IPS-NIHi7 (cell line): ENCODE measurements at regions not wholly inside any gene's neighbourhood (a gene's known extent, or its start where the extent isn't known, plus 50 kb on each side); places are given as distances from the start of the nearest gene placed in this dataset.
A peak's percentile ranks its signal among the peaks of the same experiment; 100 is the strongest.
"Not testable (repeated sequence)": the region's sequence is repeated elsewhere in the genome, so short reads cannot be mapped to it uniquely, and the experiment has no call there.

ENCODE experiments used
- DNase-seq: peaks from one replicate; pipeline ENCODE4 v3.0.0; 2012; ENCODE audit warnings: mixed read lengths; ENCODE audit errors: extremely low spot score

DNA sequence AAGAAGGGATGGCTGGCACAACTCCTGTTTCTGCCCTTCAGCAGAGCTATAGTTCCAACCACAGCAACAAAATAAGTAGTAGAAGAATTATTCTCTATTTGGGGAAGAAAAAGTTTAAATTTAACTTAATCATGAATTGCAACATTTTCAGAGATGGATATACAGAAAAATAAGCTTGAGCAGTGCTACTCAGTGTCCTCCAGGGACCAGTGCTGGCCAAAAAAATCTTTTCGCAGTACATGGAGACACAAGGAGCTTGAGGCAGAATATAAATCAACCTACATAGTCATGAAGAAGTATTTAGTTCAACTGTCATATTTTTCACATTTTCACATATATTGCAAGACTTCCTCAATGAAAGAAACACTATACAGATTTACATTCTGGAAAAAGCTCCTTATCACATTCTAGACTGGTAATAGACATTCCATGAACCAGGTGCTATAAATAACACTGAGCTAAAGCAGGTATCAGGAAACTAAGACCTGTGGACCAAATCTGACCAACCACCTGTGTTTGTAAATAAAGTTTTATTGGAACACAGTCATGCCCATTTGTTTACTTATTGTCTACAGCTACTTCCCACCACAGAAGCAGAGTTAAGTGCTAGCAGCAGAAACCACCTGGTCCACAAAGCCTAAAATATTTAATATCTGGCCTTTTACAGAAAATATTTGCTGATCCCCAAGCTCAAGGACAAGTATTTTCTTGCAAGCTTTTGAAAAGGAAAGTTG lies 101.9 kb downstream of the RGS21 start:
- no peak for DNase-seq

GRCh38 chr1:192430644-192431043 lies 113.9 kb downstream of the RGS21 start:
- DNase-seq, result no peak

- peak; percentile 11 for DNase-seq
Measured at GRCh38 chr1:192435704-192436103, 118.9 kb downstream of the RGS21 start.

DNA sequence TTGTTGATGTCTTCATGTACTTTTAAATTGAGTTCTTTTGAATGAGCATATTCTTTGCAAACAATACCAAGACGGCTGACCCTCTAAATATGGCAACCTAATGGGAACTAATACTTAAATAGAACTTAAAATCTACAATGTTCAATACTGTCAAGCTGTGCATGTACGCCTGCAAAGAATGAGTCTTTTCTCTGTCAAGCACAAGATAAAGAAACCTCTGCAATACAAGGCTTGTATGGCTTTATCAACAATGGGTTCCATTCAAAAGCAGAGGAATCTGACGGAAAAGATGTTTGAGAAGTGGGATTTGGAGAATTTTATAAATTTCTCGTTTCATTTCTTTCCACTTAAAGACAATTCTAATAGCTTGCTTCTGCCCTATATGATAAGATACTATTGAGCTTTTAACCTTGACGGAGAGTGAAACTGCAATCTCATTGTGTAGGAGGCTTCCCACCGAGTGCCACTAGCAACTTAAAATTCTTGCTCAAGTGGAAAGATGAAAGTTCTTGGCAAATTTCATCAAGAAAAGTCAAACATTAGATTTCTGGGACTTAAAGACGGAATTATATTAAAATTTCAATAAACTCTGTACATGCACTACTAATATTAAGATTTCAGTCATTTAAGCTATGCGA lies 119.8 kb downstream of the RGS21 start:
- no peak for DNase-seq

GRCh38 chr1:192438737-192439136 lies 121.9 kb downstream of the RGS21 start:
- DNase-seq, result no peak

DNA sequence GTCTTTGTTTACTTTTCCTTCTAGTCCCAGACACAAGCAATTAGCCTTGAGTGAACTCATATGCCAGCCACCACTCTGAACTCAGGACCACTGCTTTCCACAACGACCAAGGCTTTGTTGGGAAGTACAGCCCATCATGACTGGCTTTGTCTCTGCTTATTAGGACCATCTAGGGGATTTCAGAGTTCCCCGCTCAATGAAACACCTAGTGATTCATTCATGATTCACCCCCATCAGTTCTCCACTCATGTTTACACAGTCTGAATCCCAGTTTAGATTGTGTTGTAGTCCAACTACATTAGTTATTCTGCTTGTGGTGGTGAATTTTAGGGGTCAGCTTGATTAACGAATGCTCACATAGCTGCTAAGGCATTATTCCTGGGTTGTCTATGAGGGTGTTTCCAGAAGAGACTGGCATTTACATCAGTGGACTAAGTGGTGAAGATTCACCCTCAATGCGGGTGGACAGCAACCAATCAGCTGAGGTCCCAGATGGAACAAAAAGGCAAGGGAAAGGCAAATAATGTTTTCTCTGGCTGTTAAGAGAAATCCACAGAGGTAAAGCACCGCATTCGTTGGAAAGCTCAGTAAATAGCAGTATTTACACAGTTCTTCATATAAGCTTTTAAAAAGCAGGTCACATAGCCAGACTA lies 122.7 kb downstream of the RGS21 start:
- no peak for DNase-seq

DNA sequence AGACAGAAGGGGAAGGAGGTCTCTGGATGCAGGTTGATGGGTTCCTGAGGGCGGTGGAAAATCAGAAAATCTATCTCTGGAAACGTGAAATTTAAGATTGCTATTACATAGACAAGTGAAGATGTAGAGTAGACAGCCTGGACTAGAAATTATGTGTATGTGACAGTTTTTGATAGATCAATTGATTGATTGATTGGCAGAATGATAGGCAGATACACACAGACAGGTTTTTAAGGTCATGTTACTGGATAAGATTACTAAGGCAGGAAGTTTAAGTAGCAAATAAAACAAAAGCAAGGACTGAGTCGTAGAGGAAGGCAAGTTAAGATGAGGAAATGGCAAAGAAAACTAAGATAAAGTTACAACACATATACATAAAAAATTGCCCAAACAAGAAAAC lies 124.7 kb downstream of the RGS21 start:
- DNase-seq, result no peak

GRCh38 chr1:192442736-192443135 lies 125.9 kb downstream of the RGS21 start:
- no peak for DNase-seq

DNA sequence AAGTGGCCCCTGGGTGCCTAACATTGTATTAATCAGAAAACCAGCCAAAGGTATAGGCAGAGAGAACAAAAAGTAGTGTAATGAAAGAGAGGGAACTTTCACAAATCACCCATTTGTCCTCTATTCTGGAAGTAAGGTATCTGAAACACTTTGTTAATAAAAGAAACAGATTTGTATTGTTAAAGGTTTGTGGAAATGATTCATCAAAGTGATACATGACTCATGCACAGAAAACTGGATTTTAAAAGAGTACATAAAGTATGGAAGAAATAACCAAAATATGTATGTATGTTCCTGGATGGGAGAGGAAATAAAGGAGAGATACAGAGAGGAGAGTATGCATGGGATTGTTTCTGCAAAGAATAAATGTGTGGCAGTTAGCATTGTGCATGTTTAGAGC lies 126.8 kb downstream of the RGS21 start:
- no peak for DNase-seq

DNA sequence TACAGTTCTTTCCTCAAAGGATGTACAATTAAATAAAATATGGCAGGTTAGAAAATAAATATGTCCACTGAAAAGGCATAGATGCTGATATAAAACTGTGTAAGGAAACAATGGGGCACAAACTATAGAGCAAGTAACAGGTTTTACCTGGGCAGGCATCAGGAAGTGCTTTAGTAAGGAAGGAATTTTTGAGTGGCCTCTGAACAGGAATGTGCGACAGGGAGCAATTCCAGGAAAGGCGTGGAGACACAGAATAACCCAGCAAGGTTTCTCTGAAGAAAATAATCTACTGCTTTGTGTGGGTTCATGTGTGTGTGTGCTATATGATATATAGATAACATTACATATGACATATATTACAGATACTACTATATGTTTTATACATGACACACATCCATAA lies 128.4 kb downstream of the RGS21 start:
- DNase-seq, result no peak

DNA sequence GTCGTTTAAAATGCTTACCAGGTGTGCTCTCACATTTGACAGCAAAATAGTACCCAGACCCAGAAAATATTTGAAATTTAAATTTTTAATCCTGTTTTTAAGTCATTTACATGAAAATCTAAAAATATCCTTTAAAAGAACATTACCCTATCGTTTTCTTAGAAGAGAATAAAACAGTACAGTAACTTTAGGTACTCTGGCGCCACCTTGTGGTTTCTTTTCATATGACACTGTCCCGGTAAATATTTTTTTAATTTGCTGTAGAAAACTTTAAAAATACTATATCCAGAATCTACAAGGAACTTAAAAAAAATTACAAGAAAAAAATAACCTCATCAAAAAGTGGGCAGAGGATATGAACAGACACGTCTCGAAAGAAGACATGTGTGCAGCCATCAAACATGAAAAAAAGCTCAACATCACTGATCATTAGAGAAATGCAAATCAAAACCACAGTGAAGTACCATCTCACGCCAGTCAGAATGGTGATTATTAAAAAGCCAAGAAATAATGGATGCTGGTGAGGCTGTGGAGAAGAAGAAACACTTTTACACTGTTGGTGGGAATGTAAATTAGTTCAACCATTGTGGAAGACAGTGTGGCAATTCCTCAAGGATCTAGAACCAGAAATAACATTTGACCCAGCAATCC lies 129.2 kb downstream of the RGS21 start:
- DNase-seq, result no peak

- DNase-seq, result no peak
Measured at GRCh38 chr1:192448026-192448578, 127.5 kb upstream of the RGS1 start.

DNA sequence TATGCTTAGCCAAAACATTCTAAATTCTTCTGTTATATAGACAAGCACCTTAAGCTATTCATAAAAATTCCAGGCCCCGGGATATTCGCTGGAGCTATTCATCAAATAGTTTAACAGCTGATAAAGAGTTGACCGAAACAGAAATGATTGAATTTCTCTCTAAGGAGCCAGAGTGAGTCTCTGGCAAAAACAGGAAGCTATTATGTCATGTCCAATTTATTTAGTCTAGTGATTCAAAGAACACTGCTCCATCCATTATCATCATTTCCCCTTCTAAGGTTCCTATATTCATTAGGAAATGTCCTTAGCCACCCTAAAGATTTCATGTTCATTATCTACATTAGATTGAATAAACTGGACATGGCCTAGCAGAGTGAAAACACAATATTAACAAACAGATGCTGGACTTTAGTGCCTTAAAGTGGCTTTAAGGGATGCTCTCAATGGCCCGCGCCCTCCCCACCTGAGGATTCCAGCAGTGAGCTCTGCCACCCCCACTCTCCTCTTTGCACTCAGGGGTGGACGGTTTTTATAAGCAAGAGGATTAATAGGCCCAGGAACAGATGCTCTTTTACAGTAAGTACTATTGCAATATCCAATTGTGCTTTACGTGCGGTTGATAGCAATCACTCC lies 122.1 kb upstream of the RGS1 start:
- no peak for DNase-seq

DNA sequence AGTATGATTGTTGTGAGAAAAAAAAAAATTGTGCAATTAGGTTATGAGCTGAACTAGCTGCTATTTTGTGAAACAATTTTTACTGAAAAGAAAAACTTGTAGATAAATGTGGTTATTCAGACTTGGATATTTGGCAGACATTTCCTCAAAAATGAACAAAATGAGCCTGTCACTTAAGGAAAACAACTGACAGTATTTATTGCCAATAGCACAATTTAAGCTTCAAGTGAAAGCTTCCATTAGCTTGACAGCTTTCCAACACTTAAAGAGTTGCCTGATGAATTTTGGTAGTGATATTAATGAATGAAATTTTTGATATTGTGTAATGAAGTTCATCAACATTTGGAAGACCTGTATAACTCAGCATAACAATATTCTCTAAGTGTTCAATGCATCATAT lies 116.1 kb upstream of the RGS1 start:
- DNase-seq, result no peak

DNA sequence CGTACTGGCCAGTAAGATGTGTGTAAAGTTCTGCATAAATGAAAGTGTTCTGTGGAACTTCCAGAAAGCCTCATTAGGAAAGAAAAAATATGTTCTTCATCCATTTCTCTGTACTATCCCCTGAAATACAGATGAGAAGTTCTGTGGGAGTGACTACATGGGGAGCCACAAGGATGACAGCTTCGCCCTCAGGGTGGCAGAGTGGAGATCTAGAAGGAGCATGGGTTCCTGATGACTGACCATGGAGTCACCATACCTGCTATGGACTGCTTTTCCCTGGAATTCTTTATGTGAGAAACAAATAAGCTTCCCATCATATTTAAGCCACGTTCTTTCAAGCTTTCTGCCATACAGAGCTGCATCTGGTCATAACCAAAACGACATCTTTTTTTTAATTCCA lies 113.9 kb upstream of the RGS1 start:
- DNase-seq, result no peak

GRCh38 chr1:192462616-192463015 lies 113.0 kb upstream of the RGS1 start:
- DNase-seq, result no peak

GRCh38 chr1:192463661-192464060 lies 111.9 kb upstream of the RGS1 start:
- DNase-seq, result no peak

- DNase-seq, result not testable (repeated sequence)
Measured at GRCh38 chr1:192465221-192465620, 110.4 kb upstream of the RGS1 start.

GRCh38 chr1:192474080-192474683 lies 101.4 kb upstream of the RGS1 start:
- DNase-seq, result peak; percentile 20

- no peak for DNase-seq
Measured at GRCh38 chr1:192475329-192475728, 100.2 kb upstream of the RGS1 start.

DNA sequence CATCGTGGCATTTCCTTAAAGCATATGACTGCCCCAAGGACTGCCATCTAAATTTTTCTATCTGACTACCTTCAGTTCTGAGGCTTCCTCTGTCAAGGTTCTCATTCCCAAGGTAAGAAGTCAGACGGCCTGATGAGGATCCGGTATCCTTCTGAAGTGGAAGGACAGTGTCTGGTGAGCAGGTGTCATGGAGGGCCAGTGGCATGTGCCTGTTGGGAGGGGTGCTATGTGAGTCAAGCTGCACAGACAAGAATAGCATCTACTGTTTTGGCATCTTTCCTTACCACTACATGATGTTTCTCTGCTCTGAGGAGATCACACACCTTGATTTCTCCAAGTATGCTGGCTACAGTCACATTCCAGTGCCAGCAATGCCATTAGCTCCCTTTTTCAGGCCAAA lies 99.6 kb upstream of the RGS1 start:
- no peak for DNase-seq
